ENCODE measurements at regions not wholly inside any gene's neighbourhood (a gene's known extent, or its start where the extent isn't known, plus 50 kb on each side); places are given as distances from the start of the nearest gene placed in this dataset.

GRCh38 chr10:52683776-52684175, 88.8 kb downstream of the MBL2 start:
- TF ChIP-seq, protein P1, sequence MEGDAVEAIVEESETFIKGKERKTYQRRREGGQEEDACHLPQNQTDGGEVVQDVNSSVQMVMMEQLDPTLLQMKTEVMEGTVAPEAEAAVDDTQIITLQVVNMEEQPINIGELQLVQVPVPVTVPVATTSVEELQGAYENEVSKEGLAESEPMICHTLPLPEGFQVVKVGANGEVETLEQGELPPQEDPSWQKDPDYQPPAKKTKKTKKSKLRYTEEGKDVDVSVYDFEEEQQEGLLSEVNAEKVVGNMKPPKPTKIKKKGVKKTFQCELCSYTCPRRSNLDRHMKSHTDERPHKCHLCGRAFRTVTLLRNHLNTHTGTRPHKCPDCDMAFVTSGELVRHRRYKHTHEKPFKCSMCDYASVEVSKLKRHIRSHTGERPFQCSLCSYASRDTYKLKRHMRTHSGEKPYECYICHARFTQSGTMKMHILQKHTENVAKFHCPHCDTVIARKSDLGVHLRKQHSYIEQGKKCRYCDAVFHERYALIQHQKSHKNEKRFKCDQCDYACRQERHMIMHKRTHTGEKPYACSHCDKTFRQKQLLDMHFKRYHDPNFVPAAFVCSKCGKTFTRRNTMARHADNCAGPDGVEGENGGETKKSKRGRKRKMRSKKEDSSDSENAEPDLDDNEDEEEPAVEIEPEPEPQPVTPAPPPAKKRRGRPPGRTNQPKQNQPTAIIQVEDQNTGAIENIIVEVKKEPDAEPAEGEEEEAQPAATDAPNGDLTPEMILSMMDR (IDR thresholded peaks at IDR 0.05): no peak

GRCh38 chr10:52688899-52689298, 83.7 kb downstream of the MBL2 start:
- TF ChIP-seq, protein P1 (IDR thresholded peaks at IDR 0.05): no peak

GRCh38 chr10:52696232-52696631, 76.4 kb downstream of the MBL2 start:
- TF ChIP-seq, protein P1 (IDR thresholded peaks at IDR 0.05): no peak

DNA sequence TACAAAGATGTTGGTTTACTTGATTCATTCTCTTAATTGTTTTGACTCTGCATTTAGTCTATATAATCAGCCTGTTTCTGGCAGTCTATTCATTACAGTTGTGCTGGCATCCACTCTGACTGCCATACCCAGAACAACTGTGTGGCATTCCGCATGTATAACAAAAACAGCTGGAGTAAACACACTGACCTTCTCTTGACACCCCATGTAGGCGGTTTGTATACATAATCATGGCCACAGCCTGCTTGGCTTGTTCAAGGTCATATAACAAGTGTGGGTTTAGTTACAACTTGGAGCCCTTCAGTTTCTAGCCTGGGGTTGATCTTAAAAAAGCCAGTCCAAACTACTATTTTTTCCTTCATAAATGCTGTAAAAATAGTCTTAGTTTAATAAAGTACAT, 70.9 kb downstream of the MBL2 start:
- TF ChIP-seq, protein P1 (IDR thresholded peaks at IDR 0.05): no peak

- TF ChIP-seq, protein P1 (IDR thresholded peaks at IDR 0.05): no peak
These were observed 69.1 kb downstream of the MBL2 start for GRCh38 chr10:52703451-52703850.

GRCh38 chr10:52703898-52704297, 68.7 kb downstream of the MBL2 start:
- TF ChIP-seq, protein P1 (IDR thresholded peaks at IDR 0.05): no peak

DNA sequence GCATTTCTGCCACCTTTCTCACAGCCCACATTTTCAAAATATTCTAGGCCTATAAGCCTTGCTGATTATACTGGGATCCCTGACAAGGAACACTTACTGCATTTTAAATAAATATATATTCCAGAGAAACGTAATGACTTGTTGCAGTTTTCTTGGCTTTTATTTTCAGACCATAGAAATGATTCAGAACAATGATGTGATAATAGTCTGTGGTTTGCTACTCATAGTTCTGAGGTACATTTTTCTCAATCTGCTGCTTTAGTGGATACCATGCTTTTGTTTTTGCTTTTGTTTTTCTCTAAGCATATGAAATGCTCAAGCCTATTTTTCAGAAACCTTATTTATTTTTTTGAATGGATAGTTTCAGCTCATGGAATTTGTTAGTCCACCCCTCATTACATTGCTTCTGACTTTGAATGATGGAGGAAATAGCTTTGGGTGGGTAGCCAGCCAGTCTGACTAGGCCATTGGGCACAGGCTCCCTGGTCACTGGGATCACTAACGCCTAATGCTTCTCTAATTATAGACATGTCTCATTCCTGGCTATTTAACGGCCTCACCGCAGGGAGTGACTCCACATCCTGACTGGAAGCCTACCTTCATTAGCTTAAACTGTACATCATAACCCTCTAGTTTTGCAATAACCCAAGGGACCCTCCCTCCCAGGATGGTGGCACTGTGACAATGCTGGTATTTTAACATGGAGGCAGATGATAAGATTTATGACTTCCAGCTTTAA, 66.1 kb downstream of the MBL2 start:
- TF ChIP-seq, protein P1 (IDR thresholded peaks at IDR 0.05): no peak
